GM06990 (cell line): ENCODE measurements at regions not wholly inside any gene's neighbourhood (a gene's known extent, or its start where the extent isn't known, plus 50 kb on each side); places are given as distances from the start of the nearest gene placed in this dataset.

Experiments used
- DNase-seq: peaks from one replicate; pipeline ENCODE4 v3.0.0-alpha.2; 2011; ENCODE audit not compliant: insufficient read length; ENCODE audit errors: extremely low read depth
- H3K27me3 ChIP-seq: replicated peaks from 2 replicates; pipeline ENCODE4 v1.6.0; 2011; ENCODE audit warnings: low read length; ENCODE audit not compliant: control insufficient read depth, insufficient read depth
- H3K36me3 ChIP-seq: 2 replicates; pipeline ENCODE4 v1.5.1; 2011; ENCODE audit warnings: low read length; ENCODE audit not compliant: control insufficient read depth, insufficient read depth
- H3K4me3 ChIP-seq: replicated peaks from 2 replicates; pipeline ENCODE4 v1.5.1; 2011; ENCODE audit warnings: low read depth, mild to moderate bottlenecking, control low read depth, low read length
- CTCF ChIP-seq: IDR thresholded peaks from 2 replicates; pipeline ENCODE4 v1.5.1; 2011; ENCODE audit warnings: low read length, control low read depth, mild to moderate bottlenecking, inconsistent platforms; ENCODE audit not compliant: insufficient read depth, poor library complexity, severe bottlenecking

DNA sequence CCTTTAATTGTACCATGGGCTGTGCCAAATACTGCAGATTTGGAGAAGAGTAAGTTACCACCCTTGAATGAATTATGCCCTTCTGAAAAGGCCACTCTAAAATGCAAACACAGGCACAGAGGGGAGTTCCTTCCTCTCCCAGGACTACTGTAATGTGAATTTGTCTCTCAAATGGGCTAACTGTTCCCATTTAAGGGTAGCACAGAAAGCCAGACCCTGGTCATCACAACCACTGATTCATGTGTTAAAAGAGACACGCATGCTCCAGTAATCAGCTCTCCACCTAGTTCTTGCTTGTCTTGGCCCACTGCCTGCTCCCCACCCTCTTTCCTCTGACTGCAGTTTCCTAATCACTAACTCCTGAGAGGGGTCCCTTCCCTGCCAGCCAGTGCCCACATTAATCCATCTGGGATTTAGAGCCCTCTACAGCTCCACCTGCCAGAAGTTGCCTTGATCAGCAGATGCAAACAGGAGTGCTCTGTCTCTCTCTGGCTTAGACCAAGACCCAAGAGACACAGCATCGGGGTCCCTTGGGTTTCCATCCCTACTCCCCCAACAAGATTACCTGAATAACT is 382.4 kb downstream of the TMEM167A start:
- TF ChIP-seq CTCF: no peak
- Histone ChIP-seq H3K4me3 (no peak overlapping the region), H3K36me3 (no peaks in the 10 kb centered on the region), H3K27me3 (no peaks in the 10 kb centered on the region)
- no peak for DNase-seq

- no peak for DNase-seq
- Histone ChIP-seq H3K4me3 (no peak overlapping the region), H3K27me3 (no peaks in the 10 kb centered on the region), H3K36me3 (no peaks in the 10 kb centered on the region)
- TF ChIP-seq CTCF: no peak
Measured at GRCh38 chr5:82692826-82693225, 384.4 kb downstream of the TMEM167A start.

DNA sequence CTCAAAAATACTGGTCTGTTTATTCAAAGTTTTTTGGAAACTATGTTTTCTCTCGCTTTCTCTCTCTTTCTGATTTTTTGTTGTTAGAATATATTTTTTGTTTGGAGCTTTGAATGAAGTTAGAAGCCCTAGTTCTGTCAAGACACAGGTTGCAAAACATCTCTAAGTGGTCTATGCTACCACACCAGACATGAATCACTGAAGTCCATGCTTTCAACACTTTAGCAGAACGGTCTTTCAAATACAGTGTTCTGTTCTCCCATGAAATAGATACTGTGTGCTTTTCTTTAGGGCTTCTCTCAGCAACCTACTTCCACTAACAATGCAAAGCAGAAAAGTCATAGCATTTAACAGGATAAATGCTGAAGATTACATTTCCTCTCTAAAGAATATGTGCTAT is 392.5 kb downstream of the TMEM167A start:
- DNase-seq: no peak

DNA sequence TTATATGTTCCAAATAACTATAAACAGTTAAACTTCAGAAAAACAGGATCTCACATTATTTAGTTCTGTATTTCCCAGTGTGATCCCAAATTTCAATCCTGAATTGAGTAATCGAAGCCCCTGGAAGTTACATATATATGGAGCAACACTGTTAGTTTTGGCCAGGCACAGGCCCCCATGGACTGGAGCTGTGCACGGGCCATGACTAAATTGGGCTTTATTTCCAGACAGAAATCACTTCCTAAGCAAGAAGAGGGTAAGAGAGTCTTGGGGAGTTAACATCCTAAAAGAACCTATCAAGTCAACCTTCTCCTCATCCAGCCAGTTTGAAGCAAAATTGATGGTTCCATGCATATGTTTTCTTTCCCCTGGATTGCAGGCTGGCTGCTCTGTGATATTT is 393.0 kb downstream of the TMEM167A start:
- H3K36me3 ChIP-seq: no peaks in the 10 kb centered on the region
- no peak for TF ChIP-seq CTCF
- H3K27me3 ChIP-seq: no peaks in the 10 kb centered on the region
- no peak overlapping the region for H3K4me3 ChIP-seq
- no peak for DNase-seq

More for the DNA sequence above, 392.5 kb downstream of the TMEM167A start:
- H3K36me3 ChIP-seq: no peaks in the 10 kb centered on the region
- no peak overlapping the region for H3K4me3 ChIP-seq
- H3K27me3 ChIP-seq: no peaks in the 10 kb centered on the region
- no peak for TF ChIP-seq CTCF

DNA sequence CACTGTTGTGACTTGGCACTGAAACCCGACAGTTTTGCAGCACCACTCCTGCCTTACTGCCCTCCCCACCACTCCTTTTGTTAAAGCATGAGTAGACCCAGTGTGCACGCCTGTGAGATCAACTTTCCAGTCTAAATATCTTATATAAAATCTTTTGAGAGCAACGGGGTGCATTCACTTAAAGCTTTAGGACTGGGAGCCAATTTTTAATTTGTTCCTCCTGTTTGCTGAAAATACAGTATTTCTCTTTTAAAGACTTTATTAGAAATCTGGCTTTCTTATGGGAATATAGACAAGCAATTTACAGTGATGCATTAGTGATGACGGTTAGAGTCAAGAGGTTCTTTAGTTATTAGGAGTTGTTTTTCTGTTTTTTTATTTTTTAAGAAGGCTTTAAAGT is 397.5 kb downstream of the TMEM167A start:
- H3K4me3 ChIP-seq: no peak overlapping the region
- TF ChIP-seq CTCF: no peak

DNA sequence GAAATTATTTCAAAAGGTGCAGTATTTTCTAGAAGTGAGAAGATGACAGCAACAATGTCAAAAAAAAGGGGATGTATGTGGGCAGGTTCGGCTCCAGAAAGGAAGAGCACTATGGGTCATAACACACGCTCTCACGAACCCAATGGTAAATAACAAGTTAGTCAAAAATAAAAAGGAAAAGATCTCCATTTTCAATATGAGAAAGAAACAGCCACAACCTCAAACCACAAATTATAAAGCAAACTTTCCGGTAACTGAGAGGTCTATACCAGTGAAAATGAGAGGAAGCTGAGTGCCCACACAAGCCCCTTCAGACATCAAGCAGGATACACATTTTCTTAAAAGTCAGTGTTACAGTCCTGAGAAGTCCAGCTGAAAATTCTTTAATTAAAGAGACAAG is 398.5 kb upstream of the RPS23 start:
- no peaks in the 10 kb centered on the region for H3K27me3 ChIP-seq

More for the DNA sequence above, 397.5 kb downstream of the TMEM167A start:
- no peaks in the 10 kb centered on the region for H3K36me3 ChIP-seq
- no peak for DNase-seq
- H3K27me3 ChIP-seq: no peaks in the 10 kb centered on the region

More for the DNA sequence above, 398.5 kb upstream of the RPS23 start:
- DNase-seq: peak; percentile 13
- TF ChIP-seq CTCF: no peak
- no peaks in the 10 kb centered on the region for H3K36me3 ChIP-seq
- H3K4me3 ChIP-seq: no peak overlapping the region
